ENCODE measurements at regions not wholly inside any gene's neighbourhood (a gene's known extent, or its start where the extent isn't known, plus 50 kb on each side); places are given as distances from the start of the nearest gene placed in this dataset.

GRCh38 chr5:152995214-152995725 lies 495.2 kb upstream of the GRIA1 start:
- Histone ChIP-seq H3K4me3 (no peak overlapping the region), H3K4me1 (no peaks in the 10 kb centered on the region), H3K9me3 (no peaks in the 10 kb centered on the region), H3K27me3 (no peaks in the 10 kb centered on the region), H3K36me3 (no peaks in the 10 kb centered on the region), H3K27ac (no peak overlapping the region)
- WGBS, 2 donors (ENCODE audit: low coverage in 1 of 2) = 36 to 45% methylated on average over 1 of the region's 1 CpG
- in situ Hi-C loops (cut with MboI; ENCODE audit: low pct_ligation_motif_present in 1 of 4, low pct_unique_long_range_greater_than_20kb in 1 of 4, low sequenced_read_pairs in 3 of 4) (no loop called here), intact Hi-C loops (cut with DNase I; ENCODE audit: low total_unique reads) (no loop called here)
- TF ChIP-seq POLR2A (IDR thresholded peaks at IDR 0.05) (no peak), EP300 (IDR thresholded peaks at IDR 0.05; ENCODE audit: low read depth) (no peak), POLR2AphosphoS5 (IDR thresholded peaks at IDR 0.05) (no peak)
- TF ChIP-seq, protein P1, sequence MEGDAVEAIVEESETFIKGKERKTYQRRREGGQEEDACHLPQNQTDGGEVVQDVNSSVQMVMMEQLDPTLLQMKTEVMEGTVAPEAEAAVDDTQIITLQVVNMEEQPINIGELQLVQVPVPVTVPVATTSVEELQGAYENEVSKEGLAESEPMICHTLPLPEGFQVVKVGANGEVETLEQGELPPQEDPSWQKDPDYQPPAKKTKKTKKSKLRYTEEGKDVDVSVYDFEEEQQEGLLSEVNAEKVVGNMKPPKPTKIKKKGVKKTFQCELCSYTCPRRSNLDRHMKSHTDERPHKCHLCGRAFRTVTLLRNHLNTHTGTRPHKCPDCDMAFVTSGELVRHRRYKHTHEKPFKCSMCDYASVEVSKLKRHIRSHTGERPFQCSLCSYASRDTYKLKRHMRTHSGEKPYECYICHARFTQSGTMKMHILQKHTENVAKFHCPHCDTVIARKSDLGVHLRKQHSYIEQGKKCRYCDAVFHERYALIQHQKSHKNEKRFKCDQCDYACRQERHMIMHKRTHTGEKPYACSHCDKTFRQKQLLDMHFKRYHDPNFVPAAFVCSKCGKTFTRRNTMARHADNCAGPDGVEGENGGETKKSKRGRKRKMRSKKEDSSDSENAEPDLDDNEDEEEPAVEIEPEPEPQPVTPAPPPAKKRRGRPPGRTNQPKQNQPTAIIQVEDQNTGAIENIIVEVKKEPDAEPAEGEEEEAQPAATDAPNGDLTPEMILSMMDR (IDR thresholded peaks at IDR 0.05) = no peak
- no peak for DNase-seq

DNA sequence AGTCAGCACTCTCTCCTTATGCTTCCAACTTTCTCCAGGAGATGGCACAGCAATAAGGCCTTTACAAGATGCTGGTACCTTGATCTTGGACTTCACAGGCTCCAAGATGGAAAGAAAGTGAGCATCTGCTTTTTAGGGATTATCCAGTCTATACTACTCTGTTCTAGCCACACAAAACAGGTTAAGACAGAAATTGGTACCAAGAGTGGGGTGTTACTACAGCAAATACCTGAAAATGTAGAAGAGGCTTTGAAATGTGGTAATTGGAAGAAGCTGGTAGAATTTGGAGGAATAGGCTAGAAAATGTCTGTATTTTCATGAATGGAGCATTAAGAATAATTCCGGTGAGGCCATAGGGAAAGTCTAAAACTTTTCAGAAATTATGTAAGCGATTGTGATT lies 484.8 kb upstream of the GRIA1 start:
- in situ Hi-C loops (cut with MboI; ENCODE audit: low pct_ligation_motif_present in 1 of 4, low pct_unique_long_range_greater_than_20kb in 1 of 4, low sequenced_read_pairs in 3 of 4) (no loop called here), intact Hi-C loops (cut with DNase I; ENCODE audit: low total_unique reads) (no loop called here)
- Histone ChIP-seq H3K36me3 (no peaks in the 10 kb centered on the region), H3K4me3 (no peak overlapping the region), H3K27ac (no peak overlapping the region), H3K4me1 (no peaks in the 10 kb centered on the region), H3K27me3 (no peaks in the 10 kb centered on the region), H3K9me3 (peaks cover 0 to 7% of the 10 kb centered on the region in 2 donors)
- WGBS, 2 donors (ENCODE audit: low coverage in 1 of 2) = 88 to 92% methylated on average over 2 of the region's 2 CpGs
- DNase-seq = no peak
- TF ChIP-seq EP300 (IDR thresholded peaks at IDR 0.05; ENCODE audit: low read depth) (no peak), POLR2A (IDR thresholded peaks at IDR 0.05) (no peak), POLR2AphosphoS5 (IDR thresholded peaks at IDR 0.05) (no peak)
- TF ChIP-seq, protein P1 (IDR thresholded peaks at IDR 0.05) = no peak

- Histone ChIP-seq H3K27ac (no peak overlapping the region), H3K4me1 (no peaks in the 10 kb centered on the region), H3K27me3 (no peaks in the 10 kb centered on the region), H3K9me3 (peaks cover 0 to 7% of the 10 kb centered on the region in 2 donors), H3K36me3 (no peaks in the 10 kb centered on the region), H3K4me3 (no peak overlapping the region)
- 77 to 87% methylated on average over 3 of the region's 3 CpGs for WGBS, 2 donors (ENCODE audit: low coverage in 1 of 2)
- TF ChIP-seq, protein P1 (IDR thresholded peaks at IDR 0.05) = no peak
- TF ChIP-seq EP300 (IDR thresholded peaks at IDR 0.05; ENCODE audit: low read depth) = no peak
- no peak for TF ChIP-seq POLR2A (IDR thresholded peaks at IDR 0.05)
- TF ChIP-seq POLR2AphosphoS5 (IDR thresholded peaks at IDR 0.05) = no peak
- DNase-seq = no peak
- intact Hi-C loops (cut with DNase I; ENCODE audit: low total_unique reads) = no loop called here
- in situ Hi-C loops (cut with MboI; ENCODE audit: low pct_ligation_motif_present in 1 of 4, low pct_unique_long_range_greater_than_20kb in 1 of 4, low sequenced_read_pairs in 3 of 4) = no loop called here
Measured at GRCh38 chr5:153006681-153007080, 483.8 kb upstream of the GRIA1 start.

DNA sequence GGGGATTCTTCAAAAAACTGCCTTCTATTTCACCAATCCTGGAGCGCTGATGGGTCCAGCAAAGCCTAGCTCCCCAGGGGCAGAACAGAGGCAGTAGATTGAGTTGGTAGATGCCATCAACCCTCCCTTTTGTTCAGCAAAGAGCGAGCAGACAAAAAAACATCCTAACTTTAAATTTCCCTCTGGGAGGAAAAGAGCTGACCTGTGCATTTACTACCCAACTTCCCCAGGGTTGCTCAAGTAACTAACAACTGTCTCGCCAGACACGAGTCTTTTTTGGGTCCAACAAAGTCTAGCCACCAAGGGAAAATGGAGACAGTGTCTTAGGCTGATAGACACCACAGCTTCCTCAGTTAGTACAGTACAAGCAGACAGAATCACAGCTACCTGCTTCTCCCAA lies 476.3 kb upstream of the GRIA1 start:
- Histone ChIP-seq H3K36me3 (no peaks in the 10 kb centered on the region), H3K4me3 (no peak overlapping the region), H3K27ac (no peak overlapping the region), H3K27me3 (no peaks in the 10 kb centered on the region), H3K9me3 (peaks cover 8 to 9% of the 10 kb centered on the region in 2 donors), H3K4me1 (no peaks in the 10 kb centered on the region)
- in situ Hi-C loops (cut with MboI; ENCODE audit: low pct_ligation_motif_present in 1 of 4, low pct_unique_long_range_greater_than_20kb in 1 of 4, low sequenced_read_pairs in 3 of 4) (no loop called here), intact Hi-C loops (cut with DNase I; ENCODE audit: low total_unique reads) (no loop called here)
- TF ChIP-seq EP300 (IDR thresholded peaks at IDR 0.05; ENCODE audit: low read depth) (no peak), POLR2AphosphoS5 (IDR thresholded peaks at IDR 0.05) (no peak), POLR2A (IDR thresholded peaks at IDR 0.05) (no peak)
- TF ChIP-seq, protein P1 (IDR thresholded peaks at IDR 0.05) = no peak
- 56 to 81% methylated on average over 3 to 4 of the region's 4 CpGs for WGBS, 2 donors (ENCODE audit: low coverage in 1 of 2)
- DNase-seq = no peak
